ENCODE measurements at regions not wholly inside any gene's neighbourhood (a gene's known extent, or its start where the extent isn't known, plus 50 kb on each side); places are given as distances from the start of the nearest gene placed in this dataset.

DNA sequence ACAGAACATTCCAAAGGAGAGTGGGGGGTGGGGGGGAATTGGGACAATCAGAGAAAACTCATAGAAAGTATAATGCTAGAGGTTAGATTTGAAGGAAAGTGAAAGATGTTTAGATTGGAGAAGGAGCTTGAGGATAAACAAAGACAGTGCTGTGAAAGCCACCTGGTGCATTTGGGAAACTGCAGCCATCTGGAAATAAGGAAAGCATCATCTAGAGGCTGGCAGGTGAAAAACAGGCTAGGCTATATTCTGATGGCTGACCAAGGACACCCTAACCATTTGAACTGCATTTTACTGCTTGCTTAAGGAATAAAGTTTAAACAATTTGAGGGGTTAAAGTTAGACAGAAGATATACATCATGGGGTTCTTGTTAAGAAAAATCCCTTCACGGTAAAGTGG is 296.4 kb downstream of the CETN3 start:
- in situ Hi-C loops (cut with MboI; ENCODE audit: low sequenced_read_pairs) (no loop called here), dilution Hi-C loops (cut with HindIII; ENCODE audit: low sequenced_read_pairs, unreplicated experiment) (no loop called here), intact Hi-C loops (cut with micrococcal nuclease) (no loop called here)
- H3K4me1 ChIP-seq (ENCODE audit: control insufficient read depth, insufficient read depth, low read length), result no peaks in the 10 kb centered on the region
- H3K36me3 ChIP-seq (ENCODE audit: control insufficient read depth, insufficient read depth, low read length), result no peaks in the 10 kb centered on the region
- H2BK120ac ChIP-seq (ENCODE audit: low read depth, low read length), result no peak overlapping the region
- H3K27me3 ChIP-seq (ENCODE audit: control insufficient read depth, insufficient read depth, low read length), result no peaks in the 10 kb centered on the region
- H3K9ac ChIP-seq (ENCODE audit: low read depth, low read length), result no peak overlapping the region
- H2BK15ac ChIP-seq (ENCODE audit: low read depth, low read length), result no peak overlapping the region
- no peak overlapping the region for H3K4me2 ChIP-seq (ENCODE audit: low read depth, low read length)
- DNase-seq, result no peak
- WGBS, 2 experiments (ENCODE audit: extremely low coverage in 2 of 2, insufficient read length in 1 of 2), result 50% methylated on average over 1 of the region's 1 CpG; no CpG with 5 or more reads in 1 of the 2 experiments
- H3K9me3 ChIP-seq (ENCODE audit: control insufficient read depth, insufficient read depth, low read length), result peaks cover 2% of the 10 kb centered on the region; the same call in 1 of the 2 replicates
- H4K5ac ChIP-seq (ENCODE audit: low read depth, low read length), result no peak overlapping the region
- no peak overlapping the region for H3K23ac ChIP-seq (ENCODE audit: low read depth, low read length)
- ChIA-PET CTCF (interaction anchor here (0.6 kb wide), 1 partner anchor 16 kb away, joined by 3 read pairs; no protein-coding TSS in a partner anchor), POLR2A (ENCODE audit: unreplicated experiment) (no interaction called here)
- no TSS peak for BruUV-seq (replicated peaks)
- no peak overlapping the region for H4K91ac ChIP-seq (ENCODE audit: insufficient read depth, low read depth, low read length)
- no peak overlapping the region for H4K8ac ChIP-seq (ENCODE audit: low read depth in 2 of 2, low read length in 2 of 2)
- no peak for ATAC-seq (ENCODE audit: low read depth)
- H3K56ac ChIP-seq (ENCODE audit: extremely low read depth, insufficient read depth, low read length), result no peak overlapping the region
- H3K14ac ChIP-seq (replicated peaks; ENCODE audit: low read depth, low read length), result no peak overlapping the region
- no peaks in the 10 kb centered on the region for H3K79me1 ChIP-seq (ENCODE audit: low read depth in 1 of 2, low read length in 2 of 2)
- TF ChIP-seq MAZ (IDR thresholded peaks at IDR 0.05; ENCODE audit: borderline replicate concordance, low read depth, low read length) (no peak), CTCF (conservative IDR thresholded peaks at IDR 0.05; ENCODE audit: low read depth, low read length) (no peak), RFX5 (IDR thresholded peaks at IDR 0.05; ENCODE audit: low read depth, low read length) (no peak), MAFK (IDR thresholded peaks at IDR 0.05; ENCODE audit: low read depth, low read length) (no peak), MXI1 (IDR thresholded peaks at IDR 0.05; ENCODE audit: borderline replicate concordance, low read depth, low read length) (no peak), USF2 (IDR thresholded peaks at IDR 0.05; ENCODE audit: low read depth, low read length) (no peak), RCOR1 (IDR thresholded peaks at IDR 0.05; ENCODE audit: insufficient replicate concordance, low read length) (no peak), RAD21 (IDR thresholded peaks at IDR 0.05; ENCODE audit: low read length) (no peak), NFE2L2 (IDR thresholded peaks at IDR 0.05; ENCODE audit: low read depth, low read length) (no peak)
- TF ChIP-seq, protein P1, sequence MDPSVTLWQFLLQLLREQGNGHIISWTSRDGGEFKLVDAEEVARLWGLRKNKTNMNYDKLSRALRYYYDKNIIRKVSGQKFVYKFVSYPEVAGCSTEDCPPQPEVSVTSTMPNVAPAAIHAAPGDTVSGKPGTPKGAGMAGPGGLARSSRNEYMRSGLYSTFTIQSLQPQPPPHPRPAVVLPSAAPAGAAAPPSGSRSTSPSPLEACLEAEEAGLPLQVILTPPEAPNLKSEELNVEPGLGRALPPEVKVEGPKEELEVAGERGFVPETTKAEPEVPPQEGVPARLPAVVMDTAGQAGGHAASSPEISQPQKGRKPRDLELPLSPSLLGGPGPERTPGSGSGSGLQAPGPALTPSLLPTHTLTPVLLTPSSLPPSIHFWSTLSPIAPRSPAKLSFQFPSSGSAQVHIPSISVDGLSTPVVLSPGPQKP (IDR thresholded peaks at IDR 0.05; ENCODE audit: borderline replicate concordance, low read depth, low read length), result no peak
- H3K9me1 ChIP-seq (ENCODE audit: insufficient read depth, low read length), result no peaks in the 10 kb centered on the region
- H2AK5ac ChIP-seq (ENCODE audit: low read depth, low read length), result no peak overlapping the region
- no peak overlapping the region for H2BK20ac ChIP-seq (ENCODE audit: low read depth, low read length)
- H3K27ac ChIP-seq (ENCODE audit: insufficient read depth, low read length), result no peak overlapping the region
- H3K4me3 ChIP-seq (ENCODE audit: insufficient read depth, low read depth, low read length), result no peak overlapping the region
- no peaks in the 10 kb centered on the region for H4K20me1 ChIP-seq (ENCODE audit: insufficient read depth, low read length)
- no peak overlapping the region for H3K18ac ChIP-seq (ENCODE audit: low read depth, low read length)
- H2AFZ ChIP-seq (replicated peaks; ENCODE audit: low read length, poor library complexity), result no peak overlapping the region
- no peak overlapping the region for H3K4ac ChIP-seq (ENCODE audit: low read depth, low read length)
- no peak overlapping the region for H2BK5ac ChIP-seq (ENCODE audit: low read depth, low read length, poor library complexity, severe bottlenecking)
- H2AK9ac ChIP-seq (replicated peaks; ENCODE audit: low read depth, low read length, poor library complexity), result no peak overlapping the region
